ENCODE measurements at regions not wholly inside any gene's neighbourhood (a gene's known extent, or its start where the extent isn't known, plus 50 kb on each side); places are given as distances from the start of the nearest gene placed in this dataset.
"Not testable (repeated sequence)": the region's sequence is repeated elsewhere in the genome, so short reads cannot be mapped to it uniquely, and the experiment has no call there.

DNA sequence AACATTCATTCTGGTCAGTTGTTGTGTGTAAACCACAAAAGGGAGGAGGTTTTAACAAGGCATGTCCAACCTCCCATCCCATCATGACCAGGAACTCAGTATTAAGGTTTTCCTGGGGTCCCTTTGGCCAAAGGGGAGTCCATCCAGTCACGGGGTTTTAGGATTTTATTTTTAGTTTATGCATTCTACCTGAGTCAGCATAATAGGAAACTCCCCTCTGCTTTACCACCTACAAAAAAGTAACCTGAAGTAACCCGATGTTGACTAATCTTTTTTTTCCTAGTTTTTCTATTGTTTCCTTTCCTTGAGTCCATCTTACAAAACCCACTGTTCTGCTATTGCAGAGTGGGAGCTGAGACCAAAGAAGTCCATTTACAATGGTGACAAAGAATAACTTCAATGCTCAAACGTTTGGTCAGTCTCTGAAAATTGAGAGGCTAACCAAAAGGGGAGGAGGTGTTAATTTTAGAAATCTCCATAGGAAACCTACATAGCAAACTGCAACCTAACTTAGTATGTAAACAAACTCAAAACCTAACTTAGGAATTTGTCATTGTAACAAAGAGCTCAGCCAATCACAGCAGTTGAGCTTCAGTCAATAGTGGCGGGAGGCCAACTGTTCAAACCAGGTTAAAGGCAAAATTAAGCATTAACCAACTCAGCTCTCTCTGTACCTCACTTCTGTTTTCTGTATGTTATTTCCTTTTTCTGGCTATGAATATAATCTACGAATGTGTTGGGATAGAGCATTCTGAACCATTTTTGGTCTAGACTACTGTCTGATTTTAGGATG lies 1954.1 kb downstream of the PCDH9 start:
- no peaks in the 10 kb centered on the region for H3K9me3 ChIP-seq (ENCODE audit: control insufficient read depth in 1 of 2, insufficient read depth in 1 of 2, low read depth in 1 of 2, low read length in 2 of 2)
- POLR2A ChIA-PET = no interaction called here
- H3K36me3 ChIP-seq (ENCODE audit: control insufficient read depth in 1 of 2, insufficient read depth in 2 of 2, low read length in 2 of 2) = no peaks in the 10 kb centered on the region
- no peaks in the 10 kb centered on the region for H3K27me3 ChIP-seq (ENCODE audit: insufficient read depth, low read length)
- no peaks in the 10 kb centered on the region for H3K79me2 ChIP-seq (ENCODE audit: insufficient read depth, low read length)
- BruUV-seq (replicated peaks) = no TSS peak
- H3K4me3 ChIP-seq (replicated peaks in 1 of 2; ENCODE audit: low read depth in 1 of 2, low read length in 2 of 2) = no peak overlapping the region
- ATAC-seq (no peak), DNase-seq (ENCODE audit: low read depth, low spot score) (no peak)
- H3K4me2 ChIP-seq (ENCODE audit: low read length) = no peak overlapping the region
- no peak for TF ChIP-seq SP1 (IDR thresholded peaks at IDR 0.05; ENCODE audit: low read depth)
- TF ChIP-seq CEBPB (IDR thresholded peaks at IDR 0.05; ENCODE audit: low read depth) = no peak
- TF ChIP-seq POLR2A (IDR thresholded peaks at IDR 0.05; ENCODE audit: borderline replicate concordance, extremely low read depth, insufficient read depth, insufficient read length) = no peak
- TF ChIP-seq YY1 (IDR thresholded peaks at IDR 0.05; ENCODE audit: extremely low read depth, insufficient replicate concordance, low read depth, low read length) = no peak
- no peak for TF ChIP-seq POLR2AphosphoS5 (IDR thresholded peaks at IDR 0.05; ENCODE audit: low read depth, low read length)
- no peak for TF ChIP-seq EZH2phosphoT487 (IDR thresholded peaks at IDR 0.05; ENCODE audit: borderline replicate concordance)
- TF ChIP-seq SRF (IDR thresholded peaks at IDR 0.05; ENCODE audit: low read depth) = no peak
- TF ChIP-seq RAD21 (IDR thresholded peaks at IDR 0.05; ENCODE audit: low read depth) = no peak
- CTCF ChIA-PET = no interaction called here
- RAD21 ChIA-PET (ENCODE audit: low non-redundant PET in 1 of 2, low total read pairs in 2 of 2, uncharacterized antibody in 2 of 2, unreplicated experiment in 2 of 2) = no interaction called here
- H4K20me1 ChIP-seq (ENCODE audit: insufficient read depth) = no peaks in the 10 kb centered on the region
- intact Hi-C loops (cut with micrococcal nuclease) = no loop called here
- H3K9ac ChIP-seq (ENCODE audit: low read length) = no peak overlapping the region
- no peaks in the 10 kb centered on the region for H3K4me1 ChIP-seq (ENCODE audit: control insufficient read depth in 1 of 2, insufficient read depth in 2 of 2, low read length in 2 of 2)
- H3K9me2 ChIP-seq (ENCODE audit: insufficient read depth) = no peaks in the 10 kb centered on the region
- no peak overlapping the region for H2AFZ ChIP-seq (ENCODE audit: low read depth, low read length, poor library complexity, severe bottlenecking)
- no peak overlapping the region for H3K27ac ChIP-seq (ENCODE audit: low read depth, low read length)

DNA sequence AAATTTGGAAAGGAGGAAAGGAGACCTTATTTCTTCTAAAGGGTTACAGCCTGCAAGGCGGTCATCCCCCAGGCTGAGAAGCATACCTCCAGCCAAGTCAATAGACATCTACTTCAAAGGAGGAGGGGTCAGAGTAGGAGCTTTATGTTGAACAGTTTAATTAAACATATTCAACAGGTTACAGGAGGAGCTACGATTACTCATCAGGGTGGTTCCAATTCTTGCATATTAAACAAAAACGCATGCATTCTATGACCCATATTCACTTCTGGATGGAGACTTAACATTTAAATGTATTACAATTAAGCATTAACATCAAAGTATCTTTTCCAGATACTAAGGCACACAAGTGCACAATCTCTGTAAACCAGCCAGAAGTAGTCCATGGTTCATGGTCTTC lies 1955.0 kb downstream of the PCDH9 start:
- DNase-seq (ENCODE audit: low read depth, low spot score) (no peak), ATAC-seq (no peak)
- no peaks in the 10 kb centered on the region for H4K20me1 ChIP-seq (ENCODE audit: insufficient read depth)
- H2AFZ ChIP-seq (ENCODE audit: low read depth, low read length, poor library complexity, severe bottlenecking) = no peak overlapping the region
- H3K9me2 ChIP-seq (ENCODE audit: insufficient read depth) = no peaks in the 10 kb centered on the region
- H3K4me1 ChIP-seq (ENCODE audit: control insufficient read depth in 1 of 2, insufficient read depth in 2 of 2, low read length in 2 of 2) = no peaks in the 10 kb centered on the region
- CTCF ChIA-PET = no interaction called here
- H3K9ac ChIP-seq (ENCODE audit: low read length) = no peak overlapping the region
- POLR2A ChIA-PET = no interaction called here
- H3K36me3 ChIP-seq (ENCODE audit: control insufficient read depth in 1 of 2, insufficient read depth in 2 of 2, low read length in 2 of 2) = no peaks in the 10 kb centered on the region
- H3K4me2 ChIP-seq (ENCODE audit: low read length) = no peak overlapping the region
- TF ChIP-seq TCF7L2 (IDR thresholded peaks at IDR 0.05; ENCODE audit: borderline replicate concordance, extremely low read depth, insufficient read depth, insufficient read length) = no peak
- TF ChIP-seq SRF (IDR thresholded peaks at IDR 0.05; ENCODE audit: low read depth) = no peak
- TF ChIP-seq, protein P1, sequence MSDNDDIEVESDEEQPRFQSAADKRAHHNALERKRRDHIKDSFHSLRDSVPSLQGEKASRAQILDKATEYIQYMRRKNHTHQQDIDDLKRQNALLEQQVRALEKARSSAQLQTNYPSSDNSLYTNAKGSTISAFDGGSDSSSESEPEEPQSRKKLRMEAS (IDR thresholded peaks at IDR 0.05) = no peak
- TF ChIP-seq, protein P2, sequence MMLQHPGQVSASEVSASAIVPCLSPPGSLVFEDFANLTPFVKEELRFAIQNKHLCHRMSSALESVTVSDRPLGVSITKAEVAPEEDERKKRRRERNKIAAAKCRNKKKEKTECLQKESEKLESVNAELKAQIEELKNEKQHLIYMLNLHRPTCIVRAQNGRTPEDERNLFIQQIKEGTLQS (IDR thresholded peaks at IDR 0.05) = no peak
- no peak for TF ChIP-seq SP1 (IDR thresholded peaks at IDR 0.05; ENCODE audit: low read depth)
- no peak for TF ChIP-seq POLR2AphosphoS5 (IDR thresholded peaks at IDR 0.05; ENCODE audit: low read depth, low read length)
- TF ChIP-seq RAD21 (IDR thresholded peaks at IDR 0.05; ENCODE audit: low read depth) = no peak
- no peak for TF ChIP-seq ZFX (IDR thresholded peaks at IDR 0.05)
- H3K27me3 ChIP-seq (ENCODE audit: insufficient read depth, low read length) = no peaks in the 10 kb centered on the region
- H3K9me3 ChIP-seq (ENCODE audit: control insufficient read depth in 1 of 2, insufficient read depth in 1 of 2, low read depth in 1 of 2, low read length in 2 of 2) = no peaks in the 10 kb centered on the region
- no peaks in the 10 kb centered on the region for H3K79me2 ChIP-seq (ENCODE audit: insufficient read depth, low read length)
- RAD21 ChIA-PET (ENCODE audit: low non-redundant PET in 1 of 2, low total read pairs in 2 of 2, uncharacterized antibody in 2 of 2, unreplicated experiment in 2 of 2) = no interaction called here
- H3K4me3 ChIP-seq (replicated peaks in 1 of 2; ENCODE audit: low read depth in 1 of 2, low read length in 2 of 2) = no peak overlapping the region
- intact Hi-C loops (cut with micrococcal nuclease) = no loop called here
- no peak overlapping the region for H3K27ac ChIP-seq (ENCODE audit: low read depth, low read length)
- no TSS peak for BruUV-seq (replicated peaks)

DNA sequence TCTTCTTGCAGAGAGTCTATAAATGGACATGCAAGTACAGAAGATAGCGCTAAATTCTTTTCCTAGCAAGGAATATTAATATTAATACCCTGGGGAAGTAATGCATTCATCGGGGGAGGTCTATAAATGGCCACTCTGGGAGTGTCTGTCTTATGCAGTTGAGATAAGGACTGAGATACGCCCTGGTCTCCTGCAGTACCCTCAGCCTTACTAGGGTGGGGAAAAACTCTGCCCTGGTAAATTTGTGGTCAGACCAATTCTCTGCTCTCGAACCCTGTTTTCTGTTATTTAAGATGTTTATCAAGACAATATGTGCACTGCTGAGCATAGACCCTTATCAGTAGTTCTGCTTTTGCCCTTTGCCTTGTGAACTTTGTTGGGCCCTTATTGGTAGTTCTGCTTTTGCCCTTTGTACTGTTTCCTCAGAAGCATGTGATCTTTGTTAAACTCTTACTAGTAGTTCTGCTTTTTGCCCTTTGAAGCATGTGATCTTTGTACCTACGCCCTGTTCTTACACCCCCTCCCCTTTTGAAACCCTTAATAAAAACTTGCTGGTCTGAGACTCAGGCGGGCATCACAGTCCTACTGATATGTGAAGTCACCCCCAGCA lies 1956.2 kb downstream of the PCDH9 start:
- H3K79me2 ChIP-seq (ENCODE audit: insufficient read depth, low read length); H3K9ac ChIP-seq (ENCODE audit: low read length); RAD21 ChIA-PET (ENCODE audit: low non-redundant PET in 1 of 2, low total read pairs in 2 of 2, uncharacterized antibody in 2 of 2, unreplicated experiment in 2 of 2); H3K9me3 ChIP-seq (ENCODE audit: control insufficient read depth in 1 of 2, insufficient read depth in 1 of 2, low read depth in 1 of 2, low read length in 2 of 2); CTCF ChIA-PET; DNase-seq (ENCODE audit: low read depth, low spot score); H3K27me3 ChIP-seq (ENCODE audit: insufficient read depth, low read length); H3K4me3 ChIP-seq (replicated peaks in 1 of 2; ENCODE audit: low read depth in 1 of 2, low read length in 2 of 2); ATAC-seq; H4K20me1 ChIP-seq (ENCODE audit: insufficient read depth); H3K36me3 ChIP-seq (ENCODE audit: control insufficient read depth in 1 of 2, insufficient read depth in 2 of 2, low read length in 2 of 2); BruUV-seq (replicated peaks); H2AFZ ChIP-seq (ENCODE audit: low read depth, low read length, poor library complexity, severe bottlenecking); H3K27ac ChIP-seq (ENCODE audit: low read depth, low read length); H3K4me2 ChIP-seq (ENCODE audit: low read length); H3K9me2 ChIP-seq (ENCODE audit: insufficient read depth); H3K4me1 ChIP-seq (ENCODE audit: control insufficient read depth in 1 of 2, insufficient read depth in 2 of 2, low read length in 2 of 2); POLR2A ChIA-PET; intact Hi-C loops (cut with micrococcal nuclease): not testable (repeated sequence)

Data from HCT116 (cell line).